HUDEP-2 (cell line): ENCODE measurements at regions not wholly inside any gene's neighbourhood (a gene's known extent, or its start where the extent isn't known, plus 50 kb on each side); places are given as distances from the start of the nearest gene placed in this dataset.

Source experiments
- DNase-seq, 76 experiments: peaks; one replicate each; lab custom pipeline; 2025; ENCODE audit not compliant: unreplicated experiment in 76 of 76; lab: John Stamatoyannopoulos, UW

DNA sequence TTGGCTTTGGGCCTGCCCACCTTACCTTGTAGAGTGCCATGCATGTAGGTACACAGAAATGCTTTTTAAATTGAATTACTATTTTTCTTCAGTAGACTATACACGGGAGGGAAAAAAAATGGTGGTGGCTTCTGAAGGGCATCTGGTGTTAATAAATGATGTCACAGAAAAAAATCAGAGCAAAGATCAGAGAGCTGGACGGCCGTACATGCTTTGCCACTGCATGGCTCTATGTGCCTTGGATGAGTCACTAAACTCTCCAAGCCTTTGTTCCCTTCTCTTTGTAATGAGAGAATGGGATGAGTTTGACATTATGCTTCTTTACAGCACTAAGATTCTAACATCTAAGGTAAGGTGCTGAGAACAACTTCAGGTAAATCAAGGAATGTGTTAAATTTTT lies 376.4 kb upstream of the DDHD1 start:
- DNase-seq, result no peak

GRCh38 chr14:53528185-53528671 lies 375.1 kb upstream of the DDHD1 start:
- DNase-seq, result no peak

GRCh38 chr14:53526200-53526599 lies 373.1 kb upstream of the DDHD1 start:
- DNase-seq, result no peak

DNA sequence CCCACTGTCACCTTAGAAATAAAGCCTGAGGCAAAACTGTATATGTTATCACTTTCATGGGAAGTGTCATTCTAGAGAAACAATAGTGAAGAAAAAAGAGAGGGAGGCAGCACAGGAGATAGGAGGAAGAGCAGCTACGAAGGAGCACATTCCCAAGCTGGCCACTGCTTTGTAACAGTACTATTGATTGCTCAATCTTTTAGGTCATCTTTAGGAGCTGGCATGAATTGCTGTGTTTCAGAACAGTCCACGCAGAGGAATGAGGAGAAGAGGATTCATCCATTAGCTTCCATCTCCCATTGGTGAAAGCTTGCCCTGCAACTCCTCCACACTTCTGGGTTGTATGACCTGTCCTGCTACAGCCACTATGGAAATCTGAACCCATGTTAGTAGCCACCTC lies 372.5 kb upstream of the DDHD1 start:
- DNase-seq, result no peak

GRCh38 chr14:53524391-53524790 lies 371.3 kb upstream of the DDHD1 start:
- no peak for DNase-seq

GRCh38 chr14:53523226-53523625 lies 370.1 kb upstream of the DDHD1 start:
- no peak for DNase-seq

DNA sequence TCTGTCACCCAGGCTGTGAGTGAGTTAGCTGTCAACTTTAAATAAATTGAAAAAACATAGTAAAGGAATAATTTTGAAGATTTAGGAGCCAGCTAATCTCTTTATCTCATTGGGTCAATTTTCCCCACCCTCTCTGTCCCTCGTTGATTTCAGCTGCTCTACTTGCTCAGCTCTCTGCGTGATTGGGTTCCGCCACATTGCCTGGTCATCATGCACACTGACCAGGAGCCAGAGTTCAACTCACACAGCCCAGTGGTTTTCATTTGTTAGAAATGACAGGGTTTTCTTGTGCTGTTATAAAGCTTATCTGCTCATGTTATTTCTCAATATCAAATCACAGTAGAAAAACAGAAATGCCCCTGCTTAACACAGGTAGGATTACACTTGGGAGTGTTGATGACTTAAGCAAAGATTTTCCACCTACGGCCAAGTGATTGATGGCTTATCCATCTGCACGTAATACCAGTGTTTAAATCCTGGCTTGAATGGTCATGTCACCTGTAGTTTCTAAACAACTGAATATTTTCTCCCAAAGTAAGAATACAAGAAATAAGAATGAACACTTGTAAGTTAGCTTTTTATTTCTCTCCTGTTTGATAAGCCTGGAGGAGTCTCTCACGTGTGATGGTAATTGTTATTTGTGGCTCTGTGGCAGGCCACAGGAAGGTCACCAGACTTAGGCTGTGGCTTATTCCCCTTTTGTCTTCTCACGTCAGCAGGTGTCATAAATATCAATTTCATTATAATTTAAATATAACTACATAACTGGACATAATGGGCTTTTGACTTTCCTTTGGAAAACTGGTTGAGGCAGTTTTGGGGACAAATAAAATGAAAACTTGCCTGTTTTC lies 367.2 kb upstream of the DDHD1 start:
- no peak for DNase-seq

GRCh38 chr14:53519137-53519536 lies 366.0 kb upstream of the DDHD1 start:
- DNase-seq, result no peak

DNA sequence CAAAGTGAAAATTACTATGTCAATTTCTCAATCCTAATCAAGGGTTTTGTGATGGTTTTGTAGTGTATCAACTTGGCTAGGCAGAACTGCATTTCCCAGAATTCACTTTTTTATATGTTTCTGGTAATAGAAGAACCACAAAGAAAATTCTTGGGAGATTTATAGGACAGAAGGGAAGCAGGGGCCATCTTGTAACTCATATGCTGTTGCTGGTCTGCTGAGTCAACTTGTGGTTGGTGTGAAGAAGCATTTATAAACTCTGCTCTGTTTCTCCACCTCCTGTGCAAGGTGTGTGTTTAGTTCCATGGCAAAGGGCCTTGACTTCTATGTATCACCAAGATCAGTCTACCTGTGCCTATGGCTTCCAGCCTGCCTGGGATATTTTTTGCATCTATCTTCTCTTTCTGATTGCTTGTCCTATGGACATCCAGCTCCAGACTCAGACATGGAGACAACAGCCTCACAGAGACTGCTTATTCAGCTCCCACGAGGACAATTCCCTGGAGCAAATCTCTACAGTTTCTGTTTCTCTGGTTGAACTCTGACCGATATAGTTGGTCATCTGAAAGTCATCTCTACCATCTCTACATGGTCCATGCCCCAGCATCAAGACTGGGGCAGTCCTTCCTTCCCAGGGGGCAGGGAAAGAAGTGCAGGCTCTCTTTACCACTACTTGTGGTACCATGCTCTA lies 364.3 kb upstream of the DDHD1 start:
- DNase-seq, result no peak

DNA sequence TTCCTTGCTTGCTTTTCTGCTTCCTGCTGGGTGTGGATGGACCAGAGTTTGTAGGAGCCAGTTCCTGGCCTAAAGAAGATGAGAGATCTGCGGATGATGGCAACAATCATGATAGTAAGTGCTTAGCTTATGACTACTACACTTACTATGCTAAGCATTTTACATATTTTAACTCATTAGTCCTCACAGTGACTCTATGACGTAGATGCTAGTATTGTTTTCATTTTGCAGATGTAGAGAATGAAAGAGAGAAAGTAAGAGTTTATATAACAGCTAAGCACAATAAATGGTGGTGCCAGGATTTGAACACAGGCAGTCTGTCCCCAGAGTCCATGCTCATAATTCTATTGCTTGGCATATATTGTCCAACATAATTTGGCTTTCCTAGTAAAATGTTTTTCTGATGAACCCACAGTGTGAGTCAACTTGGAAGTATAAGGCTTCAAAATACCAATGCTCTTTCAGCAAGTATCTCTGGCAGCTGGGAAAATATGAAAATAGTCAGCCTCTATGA lies 363.2 kb upstream of the DDHD1 start:
- no peak for DNase-seq

- DNase-seq, result no peak
Observed at GRCh38 chr14:53515276-53515675, 362.2 kb upstream of the DDHD1 start.

DNA sequence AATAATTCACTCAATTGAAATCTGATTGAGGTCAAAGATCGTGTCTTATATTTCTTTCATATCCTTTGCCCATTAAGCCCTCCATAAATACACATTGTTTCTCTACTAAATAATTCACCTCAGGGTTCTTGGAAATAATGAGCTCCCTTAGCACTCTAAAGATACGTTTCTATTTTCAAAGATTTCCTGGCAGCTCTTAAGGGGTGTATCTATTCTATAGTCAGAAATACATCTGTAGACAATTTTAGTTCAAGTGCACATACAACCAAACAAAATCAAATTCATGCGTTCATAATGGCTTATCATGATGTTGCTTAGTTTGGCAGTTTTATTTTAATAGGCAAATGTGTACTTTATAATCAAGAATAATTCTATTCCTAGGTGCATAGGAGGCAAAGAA lies 361.1 kb upstream of the DDHD1 start:
- DNase-seq, result no peak

GRCh38 chr14:53510281-53510912 lies 357.3 kb upstream of the DDHD1 start:
- DNase-seq, result no peak

- DNase-seq, result no peak
Observed at GRCh38 chr14:53509276-53510244, 356.4 kb upstream of the DDHD1 start.

- DNase-seq, result no peak
Observed at GRCh38 chr14:53501361-53502211, 348.5 kb upstream of the DDHD1 start.

DNA sequence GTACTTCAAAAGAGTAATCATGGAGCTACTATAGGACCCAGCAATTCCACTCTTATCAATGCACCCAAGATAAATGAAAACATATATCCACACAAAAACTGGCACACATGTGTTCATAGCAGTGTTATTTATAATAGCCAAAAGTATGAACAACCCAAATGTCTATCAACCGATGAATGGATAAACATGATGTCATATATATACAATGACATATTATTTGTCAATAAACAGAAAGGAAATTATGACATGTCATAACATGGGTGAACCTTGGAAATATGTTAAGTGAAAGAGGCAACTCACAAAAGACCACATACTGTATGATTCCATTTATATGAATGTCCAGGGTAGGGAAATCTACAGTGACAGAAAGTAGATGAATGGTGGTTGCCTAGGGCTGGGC lies 347.1 kb upstream of the DDHD1 start:
- no peak for DNase-seq

- DNase-seq, result no peak
Observed at GRCh38 chr14:53496668-53497067, 343.5 kb upstream of the DDHD1 start.

DNA sequence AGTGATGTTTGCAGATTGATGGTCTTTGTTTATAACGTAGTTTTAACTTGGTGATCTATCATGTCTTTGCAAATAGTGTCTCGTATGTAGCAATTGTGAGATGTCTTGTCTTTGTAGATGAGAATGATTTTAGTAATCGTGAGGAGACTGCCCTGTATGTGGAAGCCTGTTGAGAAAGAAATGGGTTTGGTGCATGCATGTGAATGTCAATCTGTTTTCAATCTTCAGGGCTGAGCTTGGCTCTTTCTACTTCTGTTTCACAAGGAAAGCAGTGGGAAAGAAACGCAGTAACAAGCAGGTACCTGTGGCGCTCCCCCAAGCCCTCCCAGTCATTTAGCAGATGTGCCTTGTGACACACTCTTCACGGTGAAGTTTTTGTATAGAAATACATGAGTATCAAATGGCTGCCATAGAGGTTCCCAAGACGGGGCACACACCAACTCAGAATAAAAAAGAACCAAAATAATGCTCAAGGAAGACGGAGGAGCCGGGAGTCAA lies 342.8 kb upstream of the DDHD1 start:
- DNase-seq, result no peak

DNA sequence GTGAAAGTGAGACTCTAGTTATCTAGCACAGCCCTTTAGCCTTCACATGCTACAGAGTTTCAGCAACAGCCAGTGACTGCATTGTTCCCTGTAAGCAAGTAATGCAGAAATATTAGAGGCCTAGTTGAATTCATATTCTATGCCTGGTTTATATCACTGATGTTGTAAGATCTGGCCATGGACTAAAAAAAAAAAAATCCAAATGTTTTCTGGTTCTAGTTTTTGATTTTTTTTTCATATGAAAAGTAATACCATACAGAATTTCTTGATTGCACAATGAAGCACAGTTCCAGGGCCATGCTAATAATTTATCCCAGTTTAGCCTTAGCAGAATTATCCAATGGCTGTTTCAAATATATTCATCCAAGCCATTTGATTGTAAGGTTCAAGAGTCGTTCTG lies 341.5 kb upstream of the DDHD1 start:
- no peak for DNase-seq
